Spinal cord (tissue), 9 donors: ENCODE measurements at regions not wholly inside any gene's neighbourhood (a gene's known extent, or its start where the extent isn't known, plus 50 kb on each side); places are given as distances from the start of the nearest gene placed in this dataset.
A peak's percentile ranks its signal among the peaks of the same experiment; 100 is the strongest.

ENCODE experiments used
- DNase-seq, 6 donors: peaks; one replicate each; pipeline versions ENCODE4 v3.0.0 to v3.0.0-alpha.2; 2013 to 2015; ENCODE audit warnings: low spot score in 6 of 6, low read depth in 4 of 6
- H3K27ac ChIP-seq: one replicate; pipeline ENCODE4 v1.5.1; 2013; ENCODE audit warnings: low read depth, low read length, control low read depth
- H3K27me3 ChIP-seq: one replicate; pipeline ENCODE4 v1.6.1; 2013; ENCODE audit warnings: low read length; ENCODE audit not compliant: control insufficient read depth, insufficient read depth
- H3K36me3 ChIP-seq: one replicate; pipeline ENCODE4 v1.6.1; 2013; ENCODE audit warnings: low read length; ENCODE audit not compliant: control insufficient read depth, insufficient read depth
- H3K4me1 ChIP-seq: one replicate; pipeline ENCODE4 v1.6.1; 2013; ENCODE audit warnings: low read length; ENCODE audit not compliant: control insufficient read depth, insufficient read depth
- H3K4me3 ChIP-seq: one replicate; pipeline ENCODE4 v1.5.1; 2013; ENCODE audit warnings: low read depth, low read length, control low read depth
- H3K9me3 ChIP-seq: one replicate; pipeline ENCODE4 v1.6.1; 2013; ENCODE audit warnings: low read length; ENCODE audit not compliant: control insufficient read depth, insufficient read depth
- WGBS: methylation state at CpG from one replicate; pipeline ENCODE4 v1.1.5; 2013; ENCODE audit warnings: missing lambda C conversion rate; ENCODE audit not compliant: insufficient coverage; 5-methylcytosine and 5-hydroxymethylcytosine counted together
- donor health status: healthy.

GRCh38 chr18:55880617-55881016, 292.6 kb upstream of the TCF4 start:
- no peaks in the 10 kb centered on the region for H3K9me3 ChIP-seq
- 96% methylated on average over 6 of the region's 8 CpGs for WGBS

GRCh38 chr18:55879331-55879730, 291.3 kb upstream of the TCF4 start:
- no peaks in the 10 kb centered on the region for H3K36me3 ChIP-seq

More at GRCh38 chr18:55880617-55881016, 292.6 kb upstream of the TCF4 start:
- Histone ChIP-seq H3K4me3 (no peak overlapping the region), H3K4me1 (no peaks in the 10 kb centered on the region), H3K27ac (no peak overlapping the region), H3K27me3 (no peaks in the 10 kb centered on the region), H3K36me3 (no peaks in the 10 kb centered on the region)
- DNase-seq, result no peak

GRCh38 chr18:55878224-55878623, 290.2 kb upstream of the TCF4 start:
- no peaks in the 10 kb centered on the region for H3K36me3 ChIP-seq
- no peak overlapping the region for H3K27ac ChIP-seq
- H3K9me3 ChIP-seq, result no peaks in the 10 kb centered on the region
- DNase-seq, result no peak
- no CpG with 5 or more reads among the region's 1 CpG for WGBS
- H3K27me3 ChIP-seq, result no peaks in the 10 kb centered on the region
- no peak overlapping the region for H3K4me3 ChIP-seq
- H3K4me1 ChIP-seq, result no peaks in the 10 kb centered on the region

More at GRCh38 chr18:55879331-55879730, 291.3 kb upstream of the TCF4 start:
- Histone ChIP-seq H3K9me3 (no peaks in the 10 kb centered on the region), H3K27me3 (no peaks in the 10 kb centered on the region), H3K4me3 (no peak overlapping the region), H3K4me1 (no peaks in the 10 kb centered on the region), H3K27ac (no peak overlapping the region)
- WGBS, result no CpG with 5 or more reads among the region's 2 CpGs
- no peak for DNase-seq

- Histone ChIP-seq H3K4me1 (no peaks in the 10 kb centered on the region), H3K27me3 (no peaks in the 10 kb centered on the region), H3K36me3 (no peaks in the 10 kb centered on the region), H3K4me3 (no peak overlapping the region), H3K9me3 (no peaks in the 10 kb centered on the region), H3K27ac (no peak overlapping the region)
- DNase-seq, result no peak
- no CpG with 5 or more reads among the region's 1 CpG for WGBS
Measured at GRCh38 chr18:55877321-55877720, 289.3 kb upstream of the TCF4 start.

- 91% methylated on average over 1 of the region's 2 CpGs for WGBS
- Histone ChIP-seq H3K4me1 (no peaks in the 10 kb centered on the region), H3K4me3 (no peak overlapping the region), H3K36me3 (no peaks in the 10 kb centered on the region), H3K9me3 (no peaks in the 10 kb centered on the region), H3K27ac (no peak overlapping the region), H3K27me3 (no peaks in the 10 kb centered on the region)
- DNase-seq, result no peak
Measured at GRCh38 chr18:55876254-55876653, 288.3 kb upstream of the TCF4 start.

- Histone ChIP-seq H3K27me3 (no peaks in the 10 kb centered on the region), H3K4me1 (no peaks in the 10 kb centered on the region), H3K36me3 (no peaks in the 10 kb centered on the region), H3K4me3 (no peak overlapping the region), H3K27ac (no peak overlapping the region), H3K9me3 (no peaks in the 10 kb centered on the region)
- WGBS, result 0% methylated on average over 1 of the region's 3 CpGs
- DNase-seq, result peak in 2 of 6 donors; percentile 64 to 78
Measured at GRCh38 chr18:55875371-55875901, 287.4 kb upstream of the TCF4 start.

- no peaks in the 10 kb centered on the region for H3K4me1 ChIP-seq
- no peaks in the 10 kb centered on the region for H3K9me3 ChIP-seq
- DNase-seq, result no peak
- H3K27me3 ChIP-seq, result no peaks in the 10 kb centered on the region
- no peaks in the 10 kb centered on the region for H3K36me3 ChIP-seq
- H3K27ac ChIP-seq, result no peak overlapping the region
- 100% methylated on average over 1 of the region's 7 CpGs for WGBS
- H3K4me3 ChIP-seq, result no peak overlapping the region
Measured at GRCh38 chr18:55869556-55870501, 281.8 kb upstream of the TCF4 start.

- H3K36me3 ChIP-seq, result no peaks in the 10 kb centered on the region
- no peaks in the 10 kb centered on the region for H3K27me3 ChIP-seq
- no CpG with 5 or more reads among the region's 1 CpG for WGBS
- no peaks in the 10 kb centered on the region for H3K4me1 ChIP-seq
- no peak overlapping the region for H3K27ac ChIP-seq
- no peaks in the 10 kb centered on the region for H3K9me3 ChIP-seq
- H3K4me3 ChIP-seq, result no peak overlapping the region
- no peak for DNase-seq
Measured at GRCh38 chr18:55868909-55869308, 280.9 kb upstream of the TCF4 start.

- no peaks in the 10 kb centered on the region for H3K9me3 ChIP-seq
- no peak overlapping the region for H3K27ac ChIP-seq
- 96% methylated on average over 3 of the region's 7 CpGs for WGBS
- H3K36me3 ChIP-seq, result no peaks in the 10 kb centered on the region
- no peak for DNase-seq
- no peaks in the 10 kb centered on the region for H3K27me3 ChIP-seq
- H3K4me3 ChIP-seq, result no peak overlapping the region
- no peaks in the 10 kb centered on the region for H3K4me1 ChIP-seq
Measured at GRCh38 chr18:55866886-55867285, 278.9 kb upstream of the TCF4 start.

GRCh38 chr18:55866006-55866405, 278.0 kb upstream of the TCF4 start:
- 70% methylated on average over 5 of the region's 7 CpGs for WGBS
- Histone ChIP-seq H3K4me3 (no peak overlapping the region), H3K36me3 (no peaks in the 10 kb centered on the region), H3K27ac (no peak overlapping the region), H3K27me3 (no peaks in the 10 kb centered on the region), H3K9me3 (no peaks in the 10 kb centered on the region), H3K4me1 (no peaks in the 10 kb centered on the region)
- DNase-seq, result no peak
